Nephron (organoid): ENCODE measurements at regions not wholly inside any gene's neighbourhood (a gene's known extent, or its start where the extent isn't known, plus 50 kb on each side); places are given as distances from the start of the nearest gene placed in this dataset.

Experiments used
- H3K27ac Mint-ChIP-seq, 3 experiments: 2 replicates each; pipeline ENCODE4 v1.8.0; 2020; ENCODE audit warnings: mixed read lengths in 3 of 3, mild to moderate bottlenecking in 2 of 3, moderate library complexity in 1 of 3
- H3K27me3 Mint-ChIP-seq: 2 replicates; pipeline ENCODE4 v1.8.0; 2021; ENCODE audit warnings: low read depth, mild to moderate bottlenecking, moderate library complexity, mixed read lengths
- H3K36me3 Mint-ChIP-seq: 2 replicates; pipeline ENCODE4 v1.8.0; 2020; ENCODE audit warnings: low read depth, mixed read lengths
- H3K4me1 Mint-ChIP-seq: 2 replicates; pipeline ENCODE4 v1.8.0; 2020; ENCODE audit warnings: mixed read lengths
- H3K4me3 Mint-ChIP-seq, 3 experiments: 2 replicates each; pipeline ENCODE4 v1.8.0; 2020; ENCODE audit warnings: mild to moderate bottlenecking in 3 of 3, mixed read lengths in 3 of 3, moderate library complexity in 2 of 3
- H3K9me3 Mint-ChIP-seq: 2 replicates; pipeline ENCODE4 v1.8.0; 2020; ENCODE audit warnings: mixed read lengths
- CTCF ChIP-seq, 3 experiments: fragments of 200-600 bp; sonication (generic); IDR thresholded peaks; one replicate each; pipeline ENCODE4 v1.5.0; 2021; ENCODE audit warnings: antibody characterized with exemption in 3 of 3; ENCODE audit not compliant: unreplicated experiment in 3 of 3

GRCh38 chr11:92909214-92909613, 60.2 kb upstream of the MTNR1B start:
- Mint-ChIP-seq H3K4me3 (no peak overlapping the region), H3K36me3 (no peaks in the 10 kb centered on the region), H3K27ac (no peak overlapping the region), H3K4me1 (no peaks in the 10 kb centered on the region), H3K9me3 (no peaks in the 10 kb centered on the region), H3K27me3 (peaks cover 3% of the 10 kb centered on the region)
- no peak for TF ChIP-seq CTCF (IDR thresholded peaks at IDR 0.05; ENCODE audit: unreplicated experiment in 3 of 3)

- TF ChIP-seq CTCF (IDR thresholded peaks at IDR 0.05; ENCODE audit: unreplicated experiment in 3 of 3) = no peak
- Mint-ChIP-seq H3K4me1 (no peaks in the 10 kb centered on the region), H3K27ac (no peak overlapping the region), H3K4me3 (no peak overlapping the region), H3K36me3 (no peaks in the 10 kb centered on the region), H3K9me3 (peaks cover 3% of the 10 kb centered on the region), H3K27me3 (peaks cover 6% of the 10 kb centered on the region)
These were observed 58.0 kb upstream of the MTNR1B start for GRCh38 chr11:92911478-92911877.

GRCh38 chr11:92915551-92915950, 53.9 kb upstream of the MTNR1B start:
- no peak overlapping the region for H3K4me3 Mint-ChIP-seq
- no peaks in the 10 kb centered on the region for H3K36me3 Mint-ChIP-seq
- H3K4me1 Mint-ChIP-seq = peaks cover 6% of the 10 kb centered on the region
- peaks cover 3% of the 10 kb centered on the region for H3K9me3 Mint-ChIP-seq
- no peak overlapping the region for H3K27ac Mint-ChIP-seq
- H3K27me3 Mint-ChIP-seq = peaks cover 8% of the 10 kb centered on the region
- TF ChIP-seq CTCF (IDR thresholded peaks at IDR 0.05; ENCODE audit: unreplicated experiment in 3 of 3) = no peak

GRCh38 chr11:92916299-92916698, 53.2 kb upstream of the MTNR1B start:
- no peak for TF ChIP-seq CTCF (IDR thresholded peaks at IDR 0.05; ENCODE audit: unreplicated experiment in 3 of 3)
- H3K27ac Mint-ChIP-seq = no peak overlapping the region

GRCh38 chr11:92917927-92918326, 51.5 kb upstream of the MTNR1B start:
- Mint-ChIP-seq H3K36me3 (no peaks in the 10 kb centered on the region), H3K27me3 (peaks cover 8% of the 10 kb centered on the region), H3K27ac (no peak overlapping the region), H3K9me3 (peaks cover 5% of the 10 kb centered on the region), H3K4me1 (peaks cover 8% of the 10 kb centered on the region), H3K4me3 (no peak overlapping the region)
- TF ChIP-seq CTCF (IDR thresholded peaks at IDR 0.05; ENCODE audit: unreplicated experiment in 3 of 3) = no peak

More at GRCh38 chr11:92916299-92916698, 53.2 kb upstream of the MTNR1B start:
- Mint-ChIP-seq H3K4me3 (no peak overlapping the region), H3K9me3 (peaks cover 3% of the 10 kb centered on the region), H3K4me1 (peaks cover 8% of the 10 kb centered on the region), H3K36me3 (no peaks in the 10 kb centered on the region), H3K27me3 (peaks cover 8% of the 10 kb centered on the region)

GRCh38 chr11:92919048-92919447, 50.4 kb upstream of the MTNR1B start:
- H3K27me3 Mint-ChIP-seq = peaks cover 5% of the 10 kb centered on the region
- H3K4me3 Mint-ChIP-seq = no peak overlapping the region
- no peak overlapping the region for H3K27ac Mint-ChIP-seq
- H3K36me3 Mint-ChIP-seq = no peaks in the 10 kb centered on the region
- H3K9me3 Mint-ChIP-seq = peaks cover 5% of the 10 kb centered on the region
- TF ChIP-seq CTCF (IDR thresholded peaks at IDR 0.05; ENCODE audit: unreplicated experiment in 3 of 3) = no peak
- peaks cover 8% of the 10 kb centered on the region for H3K4me1 Mint-ChIP-seq
